H1 (cell line): ENCODE measurements at regions not wholly inside any gene's neighbourhood (a gene's known extent, or its start where the extent isn't known, plus 50 kb on each side); places are given as distances from the start of the nearest gene placed in this dataset.
"Not testable (repeated sequence)": the region's sequence is repeated elsewhere in the genome, so short reads cannot be mapped to it uniquely, and the experiment has no call there.

Experiments used
- CTCF ChIP-seq, 3 experiments: IDR thresholded peaks; 1 replicate in 2 of 3; 2 replicates in 1 of 3; pipeline versions ENCODE4 v1.5.1 to v1.6.1; 2011; ENCODE audit warnings: low read length in 3 of 3, mild to moderate bottlenecking in 3 of 3, inconsistent platforms in 2 of 3, low read depth in 1 of 3, moderate library complexity in 1 of 3; ENCODE audit not compliant: insufficient read depth in 1 of 3; ENCODE audit errors: control extremely low read depth in 1 of 3
- JUND ChIP-seq: IDR thresholded peaks from 2 replicates; pipeline ENCODE4 v1.6.1; 2011; ENCODE audit warnings: mild to moderate bottlenecking, improper control_type of control experiment, low read length
- RAD21 ChIP-seq, 2 experiments: IDR thresholded peaks in 1 of 2; conservative IDR thresholded peaks in 1 of 2; 2 replicates each; pipeline ENCODE4 v1.6.1; 2011; ENCODE audit warnings: low read depth in 2 of 2, low read length in 2 of 2, improper control_type of control experiment in 1 of 2, inconsistent platforms in 1 of 2, mild to moderate bottlenecking in 1 of 2, moderate library complexity in 1 of 2
- SUZ12 ChIP-seq: fragments of 200-600 bp; sonication (generic); IDR thresholded peaks from 2 replicates; pipeline ENCODE4 v1.6.1; 2012; ENCODE audit warnings: mild to moderate bottlenecking, inconsistent platforms, low read length, moderate library complexity, mixed read lengths

GRCh38 chr17:20917610-20918306 lies 125.1 kb downstream of the USP22 start:
- not testable (repeated sequence) for TF ChIP-seq RAD21 (IDR thresholded peaks at IDR 0.05 in 1 of 2, conservative IDR thresholded peaks at IDR 0.05 in 1 of 2; ENCODE audit: low read depth in 2 of 2, low read length in 2 of 2); SUZ12; CTCF (IDR thresholded peaks at IDR 0.05; ENCODE audit: control extremely low read depth in 1 of 3, insufficient read depth in 1 of 3, low read depth in 1 of 3, low read length in 3 of 3); JUND
